GM12892 (cell line): ENCODE measurements at regions not wholly inside any gene's neighbourhood (a gene's known extent, or its start where the extent isn't known, plus 50 kb on each side); places are given as distances from the start of the nearest gene placed in this dataset.

Experiments
- DNase-seq: peaks from one replicate; pipeline ENCODE4 v3.0.0; 2011; ENCODE audit not compliant: insufficient read length
- FAIRE-seq: peaks from 2 replicates; lab custom pipeline; 2011; peaks lifted over from hg19 to GRCh38; lab: Jason Lieb, UNC
- POLR2A ChIP-seq: IDR thresholded peaks from 2 replicates; pipeline ENCODE4 v1.6.1; 2011; ENCODE audit warnings: low read depth, low read length, control low read depth
- POLR2AphosphoS5 ChIP-seq: IDR thresholded peaks from 2 replicates; pipeline ENCODE4 v1.6.1; 2011; ENCODE audit warnings: low read depth, low read length, control low read depth
- TAF1 ChIP-seq: IDR thresholded peaks from 2 replicates; pipeline ENCODE4 v1.6.1; 2011; ENCODE audit warnings: low read depth, mild to moderate bottlenecking, control low read depth, low read length, borderline replicate concordance

- TF ChIP-seq TAF1 = 0 out of 2 replicates have a peak, but pooled peaks have one; percentile 13
- peak; percentile 62; the same call in 1 of the 2 replicates for TF ChIP-seq POLR2AphosphoS5
- TF ChIP-seq POLR2A = peak; percentile 61; the same call in 1 of the 2 replicates
- peak; percentile 57 for DNase-seq
- no peak for FAIRE-seq
Measured at GRCh38 chr9:6703898-6704639, 53.7 kb upstream of the KDM4C start.

- FAIRE-seq (no peak), DNase-seq (no peak)
- TF ChIP-seq POLR2A = no peak
- TF ChIP-seq TAF1 = no peak
- TF ChIP-seq POLR2AphosphoS5 = no peak
Measured at GRCh38 chr9:6702707-6703106, 55.1 kb upstream of the KDM4C start.

GRCh38 chr9:6696178-6696577 lies 50.6 kb upstream of the GLDC start:
- DNase-seq (no peak), FAIRE-seq (no peak)

GRCh38 chr9:6695121-6695814 lies 49.7 kb upstream of the GLDC start:
- no peak for FAIRE-seq
- TF ChIP-seq POLR2AphosphoS5 (no peak), POLR2A (no peak), TAF1 (no peak)
- DNase-seq = no peak

More at GRCh38 chr9:6696178-6696577, 50.6 kb upstream of the GLDC start:
- TF ChIP-seq TAF1 (no peak), POLR2A (no peak), POLR2AphosphoS5 (no peak)
